CD4-positive, alpha-beta memory T cell (primary cell): ENCODE measurements at regions not wholly inside any gene's neighbourhood (a gene's known extent, or its start where the extent isn't known, plus 50 kb on each side); places are given as distances from the start of the nearest gene placed in this dataset.

Experiments
- CTCF ChIA-PET: fragments of 350-600 bp; sonication (Branson Sonifier 250); formaldehyde crosslinking; loops from one replicate; lab custom pipeline; 2021; ENCODE audit warnings: inconsistent platforms; ENCODE audit not compliant: partially characterized antibody; lab: Charles Lee
- POLR2A ChIA-PET: fragments of 350-600 bp; sonication (Branson Sonifier 250); formaldehyde crosslinking; loops from one replicate; lab custom pipeline; 2021; ENCODE audit not compliant: partially characterized antibody; lab: Charles Lee
- DNase-seq, 5 donors: peaks; one replicate each; pipeline versions ENCODE4 v3.0.0 to v3.0.0-alpha.2; 2020 to 2022; ENCODE audit warnings: mixed read lengths in 1 of 5
- H3K27ac ChIP-seq: one replicate; pipeline ENCODE4 v1.7.0; 2013; ENCODE audit warnings: low read depth, low read length
- H3K27me3 ChIP-seq: 2 replicates; pipeline ENCODE4 v1.7.0; 2013; ENCODE audit warnings: mild to moderate bottlenecking, low read length, moderate library complexity; ENCODE audit not compliant: insufficient read depth
- H3K36me3 ChIP-seq: 2 replicates; pipeline ENCODE4 v1.7.0; 2013; ENCODE audit warnings: mild to moderate bottlenecking, low read length, moderate library complexity; ENCODE audit not compliant: insufficient read depth
- H3K4me1 ChIP-seq: 2 replicates; pipeline ENCODE4 v1.7.0; 2013; ENCODE audit warnings: mild to moderate bottlenecking, low read length, moderate library complexity; ENCODE audit not compliant: insufficient read depth
- H3K4me3 ChIP-seq, 2 donors: one replicate each; pipeline ENCODE4 v1.7.0; 2013; ENCODE audit warnings: low read length in 2 of 2, mild to moderate bottlenecking in 1 of 2
- H3K9me3 ChIP-seq, 2 donors: one replicate each; pipeline ENCODE4 v1.7.0; 2013; ENCODE audit warnings: low read length in 2 of 2, control low read depth in 1 of 2; ENCODE audit not compliant: control insufficient read depth in 1 of 2
- H3K27ac Mint-ChIP-seq, 7 donors: one replicate each; pipeline ENCODE4 v1.8.0; 2020 to 2021; ENCODE audit warnings: mixed read lengths in 7 of 7, mild to moderate bottlenecking in 6 of 7, inconsistent platforms in 3 of 7, moderate library complexity in 3 of 7
- H3K27me3 Mint-ChIP-seq, 2 donors: one replicate each; pipeline ENCODE4 v1.8.0; 2020 to 2021; ENCODE audit warnings: mixed read lengths in 2 of 2
- H3K36me3 Mint-ChIP-seq, 2 donors: one replicate each; pipeline ENCODE4 v1.8.0; 2020 to 2021; ENCODE audit warnings: mixed read lengths in 2 of 2, inconsistent platforms in 1 of 2, mild to moderate bottlenecking in 1 of 2
- H3K4me1 Mint-ChIP-seq, 4 donors: one replicate each; pipeline ENCODE4 v1.8.0; 2020 to 2021; ENCODE audit warnings: mixed read lengths in 4 of 4, mild to moderate bottlenecking in 1 of 4
- H3K4me3 Mint-ChIP-seq, 8 donors: one replicate each; pipeline ENCODE4 v1.8.0; 2020 to 2021; ENCODE audit warnings: mixed read lengths in 8 of 8, mild to moderate bottlenecking in 7 of 8, moderate library complexity in 6 of 8, inconsistent platforms in 3 of 8
- H3K9me3 Mint-ChIP-seq, 8 donors: one replicate each; pipeline ENCODE4 v1.8.0; 2020 to 2021; ENCODE audit warnings: mixed read lengths in 8 of 8, mild to moderate bottlenecking in 5 of 8, inconsistent platforms in 3 of 8, moderate library complexity in 1 of 8
- intact Hi-C: fragments of 100-400 bp; cut with micrococcal nuclease; formaldehyde crosslinking; loops from one replicate; pipeline ENCODE4 v1.15.1; 2023

DNA sequence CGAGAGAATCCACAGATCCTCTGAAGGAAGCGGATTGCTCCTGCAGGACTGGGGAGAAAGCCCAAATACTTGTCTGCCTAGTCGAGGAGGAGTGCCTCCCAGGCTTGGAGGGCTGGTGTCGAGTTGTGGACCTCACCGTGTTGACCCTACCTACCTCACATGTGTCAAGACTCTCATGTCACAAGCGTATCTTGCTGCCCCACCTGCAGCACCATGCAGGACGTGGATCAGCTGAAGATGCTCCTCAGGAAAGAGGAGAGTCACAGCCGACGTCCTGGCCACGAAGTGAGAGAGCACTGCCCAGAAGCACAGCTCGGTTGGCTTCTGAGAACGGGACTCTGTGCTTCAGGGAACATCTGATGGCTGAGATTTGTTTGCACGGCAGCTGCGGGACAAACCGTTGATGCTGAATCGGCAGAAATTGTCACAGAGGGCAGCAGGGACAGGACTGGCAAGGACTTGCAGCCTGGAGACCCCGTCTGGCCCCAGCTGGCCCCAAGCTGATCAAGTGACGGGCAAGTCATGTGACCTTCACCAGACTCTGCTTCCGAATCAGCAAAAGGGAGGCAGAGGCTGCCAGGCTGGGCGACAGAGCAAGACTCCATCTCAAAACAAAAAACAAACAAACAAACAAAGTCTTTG is 119.1 kb upstream of the ITGA1 start:
- no peaks in the 10 kb centered on the region for H3K9me3 Mint-ChIP-seq
- DNase-seq: no peak
- no peak overlapping the region for H3K27ac Mint-ChIP-seq
- H3K36me3 Mint-ChIP-seq: no peaks in the 10 kb centered on the region
- no peak overlapping the region for H3K4me3 Mint-ChIP-seq
- Histone ChIP-seq H3K4me1 (no peaks in the 10 kb centered on the region), H3K27me3 (no peaks in the 10 kb centered on the region), H3K4me3 (no peak overlapping the region), H3K9me3 (no peaks in the 10 kb centered on the region), H3K27ac (no peak overlapping the region), H3K36me3 (no peaks in the 10 kb centered on the region)
- CTCF ChIA-PET: no interaction called here
- H3K27me3 Mint-ChIP-seq: peaks cover 3 to 6% of the 10 kb centered on the region in 2 donors
- H3K4me1 Mint-ChIP-seq: peaks cover 4 to 17% (median 7%) of the 10 kb centered on the region in 4 donors
- POLR2A ChIA-PET: no interaction called here
- intact Hi-C loops: no loop called here

DNA sequence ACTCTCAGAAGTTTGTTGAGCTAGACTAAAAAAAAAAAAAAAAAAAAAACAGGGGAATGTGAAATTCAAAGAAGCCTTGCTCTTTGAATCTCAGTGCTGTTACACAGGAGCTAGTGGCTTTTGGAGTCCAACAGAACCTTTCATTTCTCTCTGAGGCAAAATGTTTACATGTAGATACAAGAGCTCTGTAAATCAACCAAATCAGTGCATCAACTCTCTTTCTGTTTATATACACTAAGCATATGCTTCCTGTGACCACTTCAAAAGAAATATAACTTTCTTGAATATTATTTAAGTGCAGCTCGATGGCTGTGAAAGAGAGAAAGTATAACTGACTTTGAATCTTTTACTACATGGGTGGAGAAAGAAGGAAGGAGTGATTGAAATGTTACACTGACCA is 115.3 kb upstream of the ITGA1 start:
- Mint-ChIP-seq H3K36me3 (no peaks in the 10 kb centered on the region), H3K9me3 (peaks cover 0 to 2% (median 0%) of the 10 kb centered on the region in 8 donors), H3K4me1 (peaks cover 4 to 18% (median 9%) of the 10 kb centered on the region in 4 donors), H3K27me3 (peaks cover 3 to 5% of the 10 kb centered on the region in 2 donors), H3K27ac (no peak overlapping the region), H3K4me3 (no peak overlapping the region)
- no peak overlapping the region for H3K27ac ChIP-seq
- no peak for DNase-seq
- H3K27me3 ChIP-seq: no peaks in the 10 kb centered on the region
- POLR2A ChIA-PET: no interaction called here
- no peak overlapping the region for H3K4me3 ChIP-seq
- H3K9me3 ChIP-seq: no peaks in the 10 kb centered on the region
- intact Hi-C loops: no loop called here
- H3K4me1 ChIP-seq: no peaks in the 10 kb centered on the region
- no peaks in the 10 kb centered on the region for H3K36me3 ChIP-seq
- CTCF ChIA-PET: interaction anchor here (1.2 kb wide), 2 partner anchors 21 to 1709 kb away, joined by 3 to 4 read pairs; no protein-coding TSS in a partner anchor

DNA sequence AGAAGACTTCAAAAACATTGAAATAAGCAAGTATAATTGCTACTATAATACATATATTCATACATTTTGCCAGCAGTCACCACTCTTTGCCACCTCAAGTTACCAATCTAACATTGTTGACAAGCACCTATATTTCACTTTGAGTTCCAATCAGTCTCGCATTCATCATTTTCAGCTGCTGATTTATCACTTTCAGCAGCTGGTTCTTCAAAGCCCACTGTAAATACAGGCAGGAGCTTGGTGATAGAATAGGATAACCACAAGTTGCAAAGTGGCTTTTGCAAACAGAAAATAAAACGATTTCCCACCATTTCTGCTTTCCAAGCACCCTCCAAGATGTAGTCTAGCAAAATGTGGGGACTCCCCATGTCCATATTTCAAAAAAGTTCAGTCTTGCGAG is 114.2 kb upstream of the ITGA1 start:
- Histone ChIP-seq H3K4me1 (no peaks in the 10 kb centered on the region), H3K27me3 (no peaks in the 10 kb centered on the region), H3K27ac (no peak overlapping the region), H3K9me3 (no peaks in the 10 kb centered on the region), H3K36me3 (no peaks in the 10 kb centered on the region), H3K4me3 (no peak overlapping the region)
- Mint-ChIP-seq H3K27ac (no peak overlapping the region), H3K36me3 (no peaks in the 10 kb centered on the region), H3K9me3 (peaks cover 0 to 2% (median 0%) of the 10 kb centered on the region in 8 donors), H3K4me1 (peaks cover 4 to 18% (median 9%) of the 10 kb centered on the region in 4 donors), H3K27me3 (peaks cover 2 to 5% of the 10 kb centered on the region in 2 donors), H3K4me3 (no peak overlapping the region)
- POLR2A ChIA-PET: no interaction called here
- CTCF ChIA-PET: no interaction called here
- intact Hi-C loops: no loop called here
- DNase-seq: no peak

DNA sequence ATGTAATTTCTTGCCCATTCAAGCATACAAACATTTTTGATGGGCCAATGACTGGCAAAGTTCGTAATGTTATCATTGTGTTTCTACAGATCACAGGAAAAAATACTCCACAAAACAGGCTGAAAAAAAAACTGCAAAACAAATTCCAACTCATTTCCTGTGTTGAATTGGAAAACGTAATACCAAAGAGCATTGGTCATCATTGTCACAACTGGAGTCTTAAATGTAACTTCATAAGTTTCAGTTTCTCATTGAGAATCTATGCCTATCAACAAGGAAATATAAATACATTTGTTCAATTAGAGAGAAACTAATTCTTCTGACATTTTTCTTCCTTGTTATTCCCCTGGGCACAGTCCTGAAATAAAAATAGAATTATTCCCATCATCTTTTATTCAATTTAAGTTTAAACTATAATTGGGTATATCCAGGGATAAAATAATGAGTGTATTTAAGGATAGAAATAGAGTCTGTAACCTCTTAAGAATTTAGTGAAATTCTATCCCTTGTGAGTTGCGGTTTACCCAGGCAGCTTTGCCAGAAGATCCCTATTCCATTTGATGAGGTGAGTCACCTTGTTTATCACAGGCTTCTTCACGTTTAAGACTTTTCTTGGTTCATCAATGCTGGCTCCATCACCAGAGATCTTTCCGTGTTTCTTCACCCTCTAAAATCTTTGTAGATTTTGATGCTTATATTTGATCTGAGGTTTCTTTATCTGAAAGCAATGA is 112.7 kb upstream of the ITGA1 start:
- no peaks in the 10 kb centered on the region for H3K36me3 ChIP-seq
- ChIA-PET POLR2A (no interaction called here), CTCF (no interaction called here)
- Mint-ChIP-seq H3K36me3 (no peaks in the 10 kb centered on the region), H3K27ac (no peak overlapping the region), H3K9me3 (peaks cover 0 to 2% (median 0%) of the 10 kb centered on the region in 8 donors), H3K4me3 (no peak overlapping the region), H3K4me1 (peaks cover 4 to 18% (median 9%) of the 10 kb centered on the region in 4 donors), H3K27me3 (peaks cover 3% of the 10 kb centered on the region in 2 donors)
- H3K4me3 ChIP-seq: no peak overlapping the region
- DNase-seq: no peak
- H3K9me3 ChIP-seq: no peaks in the 10 kb centered on the region
- H3K27ac ChIP-seq: no peak overlapping the region
- intact Hi-C loops: no loop called here
- H3K27me3 ChIP-seq: no peaks in the 10 kb centered on the region
- H3K4me1 ChIP-seq: no peaks in the 10 kb centered on the region

DNA sequence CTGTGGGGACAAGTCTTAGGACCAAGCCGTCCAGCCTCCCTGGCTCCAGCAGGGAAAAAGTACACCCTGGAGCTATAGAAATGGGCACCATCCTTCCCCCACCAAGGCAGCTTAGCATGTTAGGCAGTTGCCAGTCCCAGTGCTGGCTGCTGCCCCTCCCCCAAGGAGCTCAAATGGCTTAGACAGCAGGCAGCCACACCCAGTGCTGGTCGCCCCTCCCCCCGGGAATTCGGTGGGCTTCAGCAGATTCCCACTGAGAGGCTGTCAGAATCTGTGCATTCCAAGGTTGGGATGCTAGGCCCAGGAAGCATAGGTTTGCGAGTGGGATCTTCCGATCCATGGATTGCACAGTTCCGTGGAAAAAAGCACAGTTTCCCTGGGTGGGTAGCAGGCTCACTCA is 105.2 kb upstream of the ITGA1 start:
- Mint-ChIP-seq H3K27ac (no peak overlapping the region), H3K9me3 (no peaks in the 10 kb centered on the region), H3K4me1 (no peaks in the 10 kb centered on the region), H3K27me3 (peaks cover 0 to 1% of the 10 kb centered on the region in 2 donors), H3K36me3 (no peaks in the 10 kb centered on the region), H3K4me3 (no peak overlapping the region)
- Histone ChIP-seq H3K27me3 (no peaks in the 10 kb centered on the region), H3K4me1 (no peaks in the 10 kb centered on the region), H3K9me3 (no peaks in the 10 kb centered on the region), H3K4me3 (no peak overlapping the region), H3K36me3 (no peaks in the 10 kb centered on the region), H3K27ac (no peak overlapping the region)
- no peak for DNase-seq
- intact Hi-C loops: no loop called here
- CTCF ChIA-PET: no interaction called here
- POLR2A ChIA-PET: no interaction called here

DNA sequence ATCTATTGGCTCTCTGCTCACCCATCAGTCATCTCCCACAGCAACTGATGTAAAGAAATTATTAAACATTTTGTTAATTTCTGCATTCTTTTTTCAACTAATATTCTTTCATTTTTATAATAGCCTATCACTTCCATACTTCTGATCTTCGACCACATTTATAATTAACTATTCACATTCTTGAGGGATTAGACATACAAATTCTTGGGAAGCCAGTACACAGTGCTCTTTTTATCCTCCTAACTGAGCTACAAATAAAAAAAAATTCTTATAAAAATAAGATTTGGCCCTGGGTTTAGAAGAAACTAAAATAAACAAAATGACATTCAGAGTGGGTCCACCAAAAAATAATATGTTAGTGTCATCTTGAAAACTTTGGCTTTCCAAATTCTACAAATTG is 103.7 kb upstream of the ITGA1 start:
- Histone ChIP-seq H3K36me3 (no peaks in the 10 kb centered on the region), H3K27ac (no peak overlapping the region), H3K27me3 (no peaks in the 10 kb centered on the region), H3K4me3 (no peak overlapping the region), H3K9me3 (no peaks in the 10 kb centered on the region), H3K4me1 (no peaks in the 10 kb centered on the region)
- Mint-ChIP-seq H3K4me3 (no peak overlapping the region), H3K36me3 (no peaks in the 10 kb centered on the region), H3K4me1 (no peaks in the 10 kb centered on the region), H3K27me3 (peaks cover 0 to 1% of the 10 kb centered on the region in 2 donors), H3K27ac (no peak overlapping the region), H3K9me3 (no peaks in the 10 kb centered on the region)
- ChIA-PET POLR2A (no interaction called here), CTCF (no interaction called here)
- DNase-seq: no peak
- intact Hi-C loops: no loop called here

DNA sequence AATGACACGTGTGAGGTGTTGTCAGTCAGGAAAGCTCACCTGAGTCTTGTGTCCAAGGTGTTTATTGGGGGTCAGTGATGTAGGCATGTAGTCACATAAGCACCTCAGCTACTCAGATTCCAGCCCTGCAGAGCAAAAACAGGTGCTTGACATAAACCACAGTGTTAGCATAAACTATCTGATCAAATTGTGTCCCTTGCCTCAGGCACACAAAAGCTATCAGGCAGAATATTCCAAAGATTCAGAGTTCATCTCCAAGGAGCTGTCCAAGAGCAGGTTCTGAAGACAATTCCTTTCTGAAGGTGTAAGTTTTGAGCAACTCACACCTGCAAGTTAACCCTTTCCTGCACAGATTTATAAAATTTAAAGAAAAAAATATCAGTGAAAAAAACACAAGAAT is 102.2 kb upstream of the ITGA1 start:
- Histone ChIP-seq H3K36me3 (no peaks in the 10 kb centered on the region), H3K9me3 (no peaks in the 10 kb centered on the region), H3K27ac (no peak overlapping the region), H3K27me3 (no peaks in the 10 kb centered on the region), H3K4me1 (no peaks in the 10 kb centered on the region), H3K4me3 (no peak overlapping the region)
- ChIA-PET POLR2A (no interaction called here), CTCF (interaction anchor here (0.5 to 1.6 kb wide), 7 partner anchors 8 to 230 kb away, joined by 3 to 6 read pairs (median 3); no protein-coding TSS in a partner anchor)
- no peaks in the 10 kb centered on the region for H3K4me1 Mint-ChIP-seq
- no peak overlapping the region for H3K4me3 Mint-ChIP-seq
- H3K27ac Mint-ChIP-seq: no peak overlapping the region
- DNase-seq: no peak
- intact Hi-C loops: no loop called here
- no peaks in the 10 kb centered on the region for H3K36me3 Mint-ChIP-seq
- H3K27me3 Mint-ChIP-seq: no peaks in the 10 kb centered on the region
- no peaks in the 10 kb centered on the region for H3K9me3 Mint-ChIP-seq
